ENCODE measurements at regions not wholly inside any gene's neighbourhood (a gene's known extent, or its start where the extent isn't known, plus 50 kb on each side); places are given as distances from the start of the nearest gene placed in this dataset.

DNA sequence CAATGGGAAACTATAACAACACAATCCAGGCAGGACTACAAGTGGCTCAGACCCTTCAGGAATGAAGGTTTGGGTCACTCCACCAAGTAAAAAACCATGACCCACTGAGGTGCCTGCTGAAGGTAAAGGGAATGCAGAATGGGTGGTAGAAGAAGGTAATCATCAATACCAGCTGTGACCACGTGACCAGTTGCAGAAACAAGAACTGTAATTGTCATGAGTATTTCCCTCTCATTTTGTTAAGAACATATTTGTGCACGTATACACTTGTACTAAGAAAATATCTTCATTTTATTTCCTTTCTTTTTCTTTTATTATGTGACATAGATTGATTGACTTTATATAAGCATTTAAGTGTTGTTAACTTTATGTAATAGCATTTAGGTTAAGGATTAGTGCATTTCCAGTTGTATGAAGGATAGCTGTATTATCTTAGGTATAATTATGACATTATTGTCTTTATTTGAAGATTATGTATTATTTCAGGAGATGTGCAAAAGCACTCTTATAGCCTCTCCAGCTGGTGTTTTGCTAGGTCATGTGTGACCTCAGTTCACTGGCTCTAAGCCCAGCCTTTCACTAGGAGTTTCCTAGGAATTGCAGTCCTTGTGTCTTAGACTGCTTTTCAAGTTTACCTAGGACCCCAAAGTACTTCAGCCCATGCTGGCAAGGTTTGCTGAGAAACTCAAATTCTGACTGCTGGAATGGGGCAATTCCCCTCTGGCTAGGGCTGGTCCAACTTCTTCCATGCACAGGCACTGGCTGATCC, 125.7 kb upstream of the DPP10 start:
- TF ChIP-seq, protein P1, sequence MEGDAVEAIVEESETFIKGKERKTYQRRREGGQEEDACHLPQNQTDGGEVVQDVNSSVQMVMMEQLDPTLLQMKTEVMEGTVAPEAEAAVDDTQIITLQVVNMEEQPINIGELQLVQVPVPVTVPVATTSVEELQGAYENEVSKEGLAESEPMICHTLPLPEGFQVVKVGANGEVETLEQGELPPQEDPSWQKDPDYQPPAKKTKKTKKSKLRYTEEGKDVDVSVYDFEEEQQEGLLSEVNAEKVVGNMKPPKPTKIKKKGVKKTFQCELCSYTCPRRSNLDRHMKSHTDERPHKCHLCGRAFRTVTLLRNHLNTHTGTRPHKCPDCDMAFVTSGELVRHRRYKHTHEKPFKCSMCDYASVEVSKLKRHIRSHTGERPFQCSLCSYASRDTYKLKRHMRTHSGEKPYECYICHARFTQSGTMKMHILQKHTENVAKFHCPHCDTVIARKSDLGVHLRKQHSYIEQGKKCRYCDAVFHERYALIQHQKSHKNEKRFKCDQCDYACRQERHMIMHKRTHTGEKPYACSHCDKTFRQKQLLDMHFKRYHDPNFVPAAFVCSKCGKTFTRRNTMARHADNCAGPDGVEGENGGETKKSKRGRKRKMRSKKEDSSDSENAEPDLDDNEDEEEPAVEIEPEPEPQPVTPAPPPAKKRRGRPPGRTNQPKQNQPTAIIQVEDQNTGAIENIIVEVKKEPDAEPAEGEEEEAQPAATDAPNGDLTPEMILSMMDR (conservative IDR thresholded peaks at IDR 0.05; ENCODE audit: low read length), result no peak
- TF ChIP-seq EZH2phosphoT487 (IDR thresholded peaks at IDR 0.05; ENCODE audit: borderline replicate concordance, low read depth, low read length), result no peak

Measured in OCI-LY7 (cell line).